GM23338 (cell line): ENCODE measurements at regions not wholly inside any gene's neighbourhood (a gene's known extent, or its start where the extent isn't known, plus 50 kb on each side); places are given as distances from the start of the nearest gene placed in this dataset.
"Not testable (repeated sequence)": the region's sequence is repeated elsewhere in the genome, so short reads cannot be mapped to it uniquely, and the experiment has no call there.

Experiments used
- ATAC-seq: fragments of 200-7000 bp; cut with Tn5 transposase; 3 replicates; pipeline ENCODE4 v1.9.1; 2020
- DNase-seq: peaks from one replicate; pipeline ENCODE4 v3.0.0-alpha.2; 2015; ENCODE audit warnings: low spot score
- H2AFZ ChIP-seq: fragments of 200-600 bp; sonication (generic); 2 replicates; pipeline ENCODE4 v1.8.0; 2016; ENCODE audit warnings: antibody characterized with exemption, mild to moderate bottlenecking, moderate library complexity
- H3F3A ChIP-seq: fragments of 200-600 bp; sonication (generic); replicated peaks from 2 replicates; pipeline ENCODE4 v1.8.0; 2017; ENCODE audit warnings: antibody characterized with exemption, mixed run types, low read depth
- H3K27ac ChIP-seq: fragments of 200-600 bp; sonication (generic); 2 replicates; pipeline ENCODE4 v1.6.1; 2016; ENCODE audit warnings: low read depth
- H3K27me3 ChIP-seq: fragments of 200-600 bp; sonication (generic); 2 replicates; pipeline ENCODE4 v1.8.0; 2016; ENCODE audit warnings: mild to moderate bottlenecking, mixed run types, moderate library complexity; ENCODE audit not compliant: insufficient read depth
- H3K36me3 ChIP-seq: fragments of 200-600 bp; sonication (generic); 2 replicates; pipeline ENCODE4 v1.8.0; 2016; ENCODE audit warnings: mild to moderate bottlenecking; ENCODE audit not compliant: insufficient read depth
- H3K4me1 ChIP-seq: fragments of 200-600 bp; sonication (generic); 2 replicates; pipeline ENCODE4 v1.8.0; 2016; ENCODE audit warnings: mild to moderate bottlenecking, moderate library complexity; ENCODE audit not compliant: insufficient read depth
- H3K4me2 ChIP-seq: fragments of 200-600 bp; sonication (generic); 2 replicates; pipeline ENCODE4 v1.7.1; 2017; ENCODE audit warnings: mixed run types
- H3K4me3 ChIP-seq: fragments of 200-600 bp; sonication (generic); 2 replicates; pipeline ENCODE4 v1.6.1; 2016; ENCODE audit warnings: mixed run types
- H3K79me2 ChIP-seq: fragments of 200-600 bp; sonication (generic); replicated peaks from 2 replicates; pipeline ENCODE4 v1.8.0; 2017; ENCODE audit warnings: mild to moderate bottlenecking; ENCODE audit not compliant: insufficient read depth
- H3K9me2 ChIP-seq: fragments of 200-600 bp; sonication (generic); 2 replicates; pipeline ENCODE4 v1.8.0; 2017; ENCODE audit not compliant: insufficient read depth
- H4K20me1 ChIP-seq: fragments of 200-600 bp; sonication (generic); replicated peaks from 2 replicates; pipeline ENCODE4 v1.8.0; 2017; ENCODE audit warnings: mild to moderate bottlenecking; ENCODE audit not compliant: insufficient read depth
- H3K27ac Mint-ChIP-seq: 2 replicates; pipeline ENCODE4 v1.8.0; 2020; ENCODE audit warnings: inconsistent platforms, mild to moderate bottlenecking, moderate library complexity, mixed read lengths
- H3K27me3 Mint-ChIP-seq: 3 replicates; pipeline ENCODE4 v1.8.0; 2022; ENCODE audit warnings: low read depth, mild to moderate bottlenecking, moderate library complexity, mixed read lengths, inconsistent platforms; ENCODE audit not compliant: insufficient read depth, poor library complexity
- H3K36me3 Mint-ChIP-seq: 3 replicates; pipeline ENCODE4 v1.8.0; 2021; ENCODE audit warnings: low read depth, mild to moderate bottlenecking, inconsistent platforms, moderate library complexity, mixed read lengths
- H3K4me1 Mint-ChIP-seq: 3 replicates; pipeline ENCODE4 v1.8.0; 2020; ENCODE audit warnings: mild to moderate bottlenecking, inconsistent platforms, mixed read lengths
- H3K4me3 Mint-ChIP-seq: 3 replicates; pipeline ENCODE4 v1.8.0; 2021; ENCODE audit warnings: moderate library complexity, mild to moderate bottlenecking, inconsistent platforms, mixed read lengths
- H3K9me3 Mint-ChIP-seq: 3 replicates; pipeline ENCODE4 v1.8.0; 2020; ENCODE audit warnings: moderate library complexity, mild to moderate bottlenecking, inconsistent platforms, mixed read lengths
- CREB1 ChIP-seq: fragments of 250-450 bp; sonication (Bioruptor Pico); IDR thresholded peaks from 2 replicates; pipeline ENCODE4 v1.5.0; 2020; ENCODE audit warnings: low read depth, mild to moderate bottlenecking, moderate library complexity
- ETS1 ChIP-seq: IDR thresholded peaks from 2 replicates; pipeline ENCODE4 v1.6.1; 2016; ENCODE audit warnings: antibody characterized with exemption
- EZH2phosphoT487 ChIP-seq: fragments of 200-600 bp; sonication (generic); IDR thresholded peaks from one replicate; pipeline ENCODE4 v1.8.1; 2018; ENCODE audit warnings: antibody characterized with exemption; ENCODE audit not compliant: unreplicated experiment
- JUNB ChIP-seq: IDR thresholded peaks from one replicate; pipeline ENCODE4 v1.6.1; 2016; ENCODE audit warnings: antibody characterized with exemption; ENCODE audit not compliant: unreplicated experiment
- POLR2AphosphoS5 ChIP-seq: IDR thresholded peaks from 2 replicates; pipeline ENCODE4 v1.6.1; 2016; ENCODE audit warnings: antibody characterized with exemption, low read depth
- ZNF114 ChIP-seq: fragments of 250-450 bp; sonication (Bioruptor Pico); IDR thresholded peaks from 2 replicates; pipeline ENCODE4 v1.5.0; 2020; ENCODE audit warnings: mild to moderate bottlenecking, moderate library complexity
- ZNF331 ChIP-seq: fragments of 250-450 bp; sonication (Bioruptor Pico); IDR thresholded peaks from 2 replicates; pipeline ENCODE4 v1.5.0; 2020; ENCODE audit warnings: low read depth, mild to moderate bottlenecking, moderate library complexity
- TF ChIP-seq, protein P1 (sequence below), 2 experiments: fragments of 200-600 bp in 1 of 2; sonication (generic) in 1 of 2; conservative IDR thresholded peaks; 2 replicates each; pipeline versions ENCODE4 v1.5.1 to v1.6.1; 2016 to 2017; ENCODE audit warnings: antibody characterized with exemption in 2 of 2, low read depth in 2 of 2, mild to moderate bottlenecking in 2 of 2, moderate library complexity in 1 of 2
- TF ChIP-seq, protein P2 (sequence below): fragments of 250-450 bp; sonication (Bioruptor Pico); IDR thresholded peaks from 2 replicates; pipeline ENCODE4 v1.5.0; 2020; ENCODE audit warnings: mild to moderate bottlenecking, moderate library complexity

DNA sequence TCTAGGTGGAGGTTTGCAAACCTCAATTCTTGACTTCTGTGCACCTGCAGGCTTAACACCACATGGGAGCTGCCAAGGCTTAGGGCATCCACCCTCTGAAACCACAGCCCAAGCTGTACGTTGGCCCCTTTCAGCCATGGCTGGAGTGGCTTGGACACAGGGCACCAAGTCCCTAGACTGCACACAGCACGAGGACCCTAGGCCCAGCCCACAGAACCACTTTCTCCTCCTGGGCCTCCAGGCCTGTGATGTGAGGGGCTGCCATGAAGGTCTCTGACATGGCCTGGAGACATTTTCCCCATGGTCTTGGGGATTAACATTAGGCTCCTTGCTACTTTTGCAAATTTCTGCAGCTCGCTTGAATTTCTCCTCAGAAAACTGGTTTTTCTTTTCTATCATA, 947.9 kb downstream of the TTLL7 start:
- H3K9me2 ChIP-seq, H3K4me1 Mint-ChIP-seq: not testable (repeated sequence)

DNA sequence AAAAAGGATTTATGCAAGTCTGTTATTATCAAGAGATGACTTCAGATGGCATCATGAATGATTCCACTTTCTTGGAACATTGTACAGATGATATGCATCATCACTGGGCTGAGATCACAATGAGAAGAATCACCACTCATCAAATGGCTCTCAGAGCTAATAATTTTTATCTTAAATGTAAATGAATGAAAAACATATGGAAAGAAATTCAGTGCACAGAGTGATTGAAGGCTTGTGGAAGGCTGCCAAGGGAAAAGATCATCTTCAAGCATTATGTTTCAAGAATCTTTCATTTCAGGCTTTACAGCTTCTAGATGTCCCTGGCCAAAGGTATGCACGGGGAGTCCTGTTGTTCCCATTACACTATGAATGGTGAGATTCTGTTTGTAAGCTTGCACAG, 955.7 kb downstream of the TTLL7 start:
- no peaks in the 10 kb centered on the region for H3K36me3 ChIP-seq
- Mint-ChIP-seq H3K27me3 (no peaks in the 10 kb centered on the region), H3K9me3 (no peaks in the 10 kb centered on the region), H3K4me1 (no peaks in the 10 kb centered on the region), H3K4me3 (no peak overlapping the region), H3K36me3 (no peaks in the 10 kb centered on the region), H3K27ac (no peak overlapping the region)
- H3F3A ChIP-seq: no peaks in the 10 kb centered on the region
- no peak for ATAC-seq
- H3K27me3 ChIP-seq: no peaks in the 10 kb centered on the region
- DNase-seq: no peak
- no peak overlapping the region for H3K4me2 ChIP-seq
- no peaks in the 10 kb centered on the region for H3K9me2 ChIP-seq
- H4K20me1 ChIP-seq: no peaks in the 10 kb centered on the region
- H3K79me2 ChIP-seq: no peaks in the 10 kb centered on the region
- no peaks in the 10 kb centered on the region for H3K4me1 ChIP-seq
- no peak overlapping the region for H3K4me3 ChIP-seq
- no peak overlapping the region for H3K27ac ChIP-seq
- TF ChIP-seq EZH2phosphoT487 (no peak), CREB1 (CRISPR knock-in tag) (no peak), ETS1 (no peak), POLR2AphosphoS5 (no peak), ZNF331 (CRISPR knock-in tag) (no peak), ZNF114 (no peak), JUNB (no peak)
- TF ChIP-seq, protein P1, sequence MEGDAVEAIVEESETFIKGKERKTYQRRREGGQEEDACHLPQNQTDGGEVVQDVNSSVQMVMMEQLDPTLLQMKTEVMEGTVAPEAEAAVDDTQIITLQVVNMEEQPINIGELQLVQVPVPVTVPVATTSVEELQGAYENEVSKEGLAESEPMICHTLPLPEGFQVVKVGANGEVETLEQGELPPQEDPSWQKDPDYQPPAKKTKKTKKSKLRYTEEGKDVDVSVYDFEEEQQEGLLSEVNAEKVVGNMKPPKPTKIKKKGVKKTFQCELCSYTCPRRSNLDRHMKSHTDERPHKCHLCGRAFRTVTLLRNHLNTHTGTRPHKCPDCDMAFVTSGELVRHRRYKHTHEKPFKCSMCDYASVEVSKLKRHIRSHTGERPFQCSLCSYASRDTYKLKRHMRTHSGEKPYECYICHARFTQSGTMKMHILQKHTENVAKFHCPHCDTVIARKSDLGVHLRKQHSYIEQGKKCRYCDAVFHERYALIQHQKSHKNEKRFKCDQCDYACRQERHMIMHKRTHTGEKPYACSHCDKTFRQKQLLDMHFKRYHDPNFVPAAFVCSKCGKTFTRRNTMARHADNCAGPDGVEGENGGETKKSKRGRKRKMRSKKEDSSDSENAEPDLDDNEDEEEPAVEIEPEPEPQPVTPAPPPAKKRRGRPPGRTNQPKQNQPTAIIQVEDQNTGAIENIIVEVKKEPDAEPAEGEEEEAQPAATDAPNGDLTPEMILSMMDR (conservative IDR thresholded peaks at IDR 0.05; ENCODE audit: low read depth in 2 of 2): no peak
- TF ChIP-seq, protein P2, sequence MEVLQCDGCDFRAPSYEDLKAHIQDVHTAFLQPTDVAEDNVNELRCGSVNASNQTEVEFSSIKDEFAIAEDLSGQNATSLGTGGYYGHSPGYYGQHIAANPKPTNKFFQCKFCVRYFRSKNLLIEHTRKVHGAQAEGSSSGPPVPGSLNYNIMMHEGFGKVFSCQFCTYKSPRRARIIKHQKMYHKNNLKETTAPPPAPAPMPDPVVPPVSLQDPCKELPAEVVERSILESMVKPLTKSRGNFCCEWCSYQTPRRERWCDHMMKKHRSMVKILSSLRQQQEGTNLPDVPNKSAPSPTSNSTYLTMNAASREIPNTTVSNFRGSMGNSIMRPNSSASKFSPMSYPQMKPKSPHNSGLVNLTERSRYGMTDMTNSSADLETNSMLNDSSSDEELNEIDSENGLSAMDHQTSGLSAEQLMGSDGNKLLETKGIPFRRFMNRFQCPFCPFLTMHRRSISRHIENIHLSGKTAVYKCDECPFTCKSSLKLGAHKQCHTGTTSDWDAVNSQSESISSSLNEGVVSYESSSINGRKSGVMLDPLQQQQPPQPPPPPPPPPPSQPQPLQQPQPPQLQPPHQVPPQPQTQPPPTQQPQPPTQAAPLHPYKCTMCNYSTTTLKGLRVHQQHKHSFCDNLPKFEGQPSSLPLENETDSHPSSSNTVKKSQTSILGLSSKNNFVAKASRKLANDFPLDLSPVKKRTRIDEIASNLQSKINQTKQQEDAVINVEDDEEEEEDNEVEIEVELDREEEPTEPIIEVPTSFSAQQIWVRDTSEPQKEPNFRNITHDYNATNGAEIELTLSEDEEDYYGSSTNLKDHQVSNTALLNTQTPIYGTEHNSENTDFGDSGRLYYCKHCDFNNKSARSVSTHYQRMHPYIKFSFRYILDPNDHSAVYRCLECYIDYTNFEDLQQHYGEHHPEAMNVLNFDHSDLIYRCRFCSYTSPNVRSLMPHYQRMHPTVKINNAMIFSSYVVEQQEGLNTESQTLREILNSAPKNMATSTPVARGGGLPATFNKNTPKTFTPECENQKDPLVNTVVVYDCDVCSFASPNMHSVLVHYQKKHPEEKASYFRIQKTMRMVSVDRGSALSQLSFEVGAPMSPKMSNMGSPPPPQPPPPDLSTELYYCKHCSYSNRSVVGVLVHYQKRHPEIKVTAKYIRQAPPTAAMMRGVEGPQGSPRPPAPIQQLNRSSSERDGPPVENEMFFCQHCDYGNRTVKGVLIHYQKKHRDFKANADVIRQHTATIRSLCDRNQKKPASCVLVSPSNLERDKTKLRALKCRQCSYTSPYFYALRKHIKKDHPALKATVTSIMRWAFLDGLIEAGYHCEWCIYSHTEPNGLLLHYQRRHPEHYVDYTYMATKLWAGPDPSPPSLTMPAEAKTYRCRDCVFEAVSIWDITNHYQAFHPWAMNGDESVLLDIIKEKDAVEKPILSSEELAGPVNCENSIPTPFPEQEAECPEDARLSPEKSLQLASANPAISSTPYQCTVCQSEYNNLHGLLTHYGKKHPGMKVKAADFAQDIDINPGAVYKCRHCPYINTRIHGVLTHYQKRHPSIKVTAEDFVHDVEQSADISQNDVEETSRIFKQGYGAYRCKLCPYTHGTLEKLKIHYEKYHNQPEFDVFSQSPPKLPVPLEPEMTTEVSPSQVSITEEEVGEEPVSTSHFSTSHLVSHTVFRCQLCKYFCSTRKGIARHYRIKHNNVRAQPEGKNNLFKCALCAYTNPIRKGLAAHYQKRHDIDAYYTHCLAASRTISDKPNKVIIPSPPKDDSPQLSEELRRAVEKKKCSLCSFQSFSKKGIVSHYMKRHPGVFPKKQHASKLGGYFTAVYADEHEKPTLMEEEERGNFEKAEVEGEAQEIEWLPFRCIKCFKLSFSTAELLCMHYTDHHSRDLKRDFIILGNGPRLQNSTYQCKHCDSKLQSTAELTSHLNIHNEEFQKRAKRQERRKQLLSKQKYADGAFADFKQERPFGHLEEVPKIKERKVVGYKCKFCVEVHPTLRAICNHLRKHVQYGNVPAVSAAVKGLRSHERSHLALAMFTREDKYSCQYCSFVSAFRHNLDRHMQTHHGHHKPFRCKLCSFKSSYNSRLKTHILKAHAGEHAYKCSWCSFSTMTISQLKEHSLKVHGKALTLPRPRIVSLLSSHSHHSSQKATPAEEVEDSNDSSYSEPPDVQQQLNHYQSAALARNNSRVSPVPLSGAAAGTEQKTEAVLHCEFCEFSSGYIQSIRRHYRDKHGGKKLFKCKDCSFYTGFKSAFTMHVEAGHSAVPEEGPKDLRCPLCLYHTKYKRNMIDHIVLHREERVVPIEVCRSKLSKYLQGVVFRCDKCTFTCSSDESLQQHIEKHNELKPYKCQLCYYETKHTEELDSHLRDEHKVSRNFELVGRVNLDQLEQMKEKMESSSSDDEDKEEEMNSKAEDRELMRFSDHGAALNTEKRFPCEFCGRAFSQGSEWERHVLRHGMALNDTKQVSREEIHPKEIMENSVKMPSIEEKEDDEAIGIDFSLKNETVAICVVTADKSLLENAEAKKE (CRISPR knock-in tag): no peak
- H2AFZ ChIP-seq: no peak overlapping the region

More for the DNA sequence above, 947.9 kb downstream of the TTLL7 start:
- not testable (repeated sequence) for H3K4me1 ChIP-seq, H2AFZ ChIP-seq, H3K4me3 Mint-ChIP-seq, H4K20me1 ChIP-seq, H3K27ac Mint-ChIP-seq, ATAC-seq, H3K79me2 ChIP-seq, H3K27me3 ChIP-seq, H3K27ac ChIP-seq, H3K27me3 Mint-ChIP-seq, H3F3A ChIP-seq, H3K4me2 ChIP-seq, H3K4me3 ChIP-seq, DNase-seq, H3K36me3 ChIP-seq
- peaks cover 35% of the 10 kb centered on the region for H3K9me3 Mint-ChIP-seq
- peaks cover 20% of the 10 kb centered on the region for H3K36me3 Mint-ChIP-seq

GRCh38 chr1:83039091-83039490, 959.8 kb downstream of the TTLL7 start:
- H3K9me2 ChIP-seq, H3K4me1 Mint-ChIP-seq, H3K4me3 ChIP-seq, DNase-seq, H3K79me2 ChIP-seq, H3K4me3 Mint-ChIP-seq, H3K27me3 ChIP-seq, H3K36me3 ChIP-seq, H3F3A ChIP-seq, H3K27ac Mint-ChIP-seq, H2AFZ ChIP-seq, H4K20me1 ChIP-seq, H3K27me3 Mint-ChIP-seq, ATAC-seq, H3K4me1 ChIP-seq, H3K27ac ChIP-seq, H3K4me2 ChIP-seq: not testable (repeated sequence)
- H3K9me3 Mint-ChIP-seq: peaks cover 15% of the 10 kb centered on the region; the same call in 2 of the 3 replicates
- peaks cover 10% of the 10 kb centered on the region; the same call in 1 of the 3 replicates for H3K36me3 Mint-ChIP-seq
